IMR-90 (cell line): ENCODE measurements at regions not wholly inside any gene's neighbourhood (a gene's known extent, or its start where the extent isn't known, plus 50 kb on each side); places are given as distances from the start of the nearest gene placed in this dataset.

ENCODE experiments used
- POLR2A ChIP-seq: IDR thresholded peaks from 2 replicates; pipeline ENCODE4 v1.6.1; 2012; ENCODE audit warnings: mild to moderate bottlenecking, low read depth, low read length
- RAD21 ChIP-seq: IDR thresholded peaks from 2 replicates; pipeline ENCODE4 v1.6.1; 2012; ENCODE audit warnings: low read length, improper control_type of control experiment
- TF ChIP-seq, protein P1 (sequence below): conservative IDR thresholded peaks from 2 replicates; pipeline ENCODE4 v1.5.1; 2012; ENCODE audit warnings: mild to moderate bottlenecking, low read depth, low read length, improper control_type of control experiment

GRCh38 chr9:80326105-80326504 is 754.3 kb downstream of the TLE4 start:
- TF ChIP-seq RAD21 (no peak), POLR2A (no peak)
- TF ChIP-seq, protein P1, sequence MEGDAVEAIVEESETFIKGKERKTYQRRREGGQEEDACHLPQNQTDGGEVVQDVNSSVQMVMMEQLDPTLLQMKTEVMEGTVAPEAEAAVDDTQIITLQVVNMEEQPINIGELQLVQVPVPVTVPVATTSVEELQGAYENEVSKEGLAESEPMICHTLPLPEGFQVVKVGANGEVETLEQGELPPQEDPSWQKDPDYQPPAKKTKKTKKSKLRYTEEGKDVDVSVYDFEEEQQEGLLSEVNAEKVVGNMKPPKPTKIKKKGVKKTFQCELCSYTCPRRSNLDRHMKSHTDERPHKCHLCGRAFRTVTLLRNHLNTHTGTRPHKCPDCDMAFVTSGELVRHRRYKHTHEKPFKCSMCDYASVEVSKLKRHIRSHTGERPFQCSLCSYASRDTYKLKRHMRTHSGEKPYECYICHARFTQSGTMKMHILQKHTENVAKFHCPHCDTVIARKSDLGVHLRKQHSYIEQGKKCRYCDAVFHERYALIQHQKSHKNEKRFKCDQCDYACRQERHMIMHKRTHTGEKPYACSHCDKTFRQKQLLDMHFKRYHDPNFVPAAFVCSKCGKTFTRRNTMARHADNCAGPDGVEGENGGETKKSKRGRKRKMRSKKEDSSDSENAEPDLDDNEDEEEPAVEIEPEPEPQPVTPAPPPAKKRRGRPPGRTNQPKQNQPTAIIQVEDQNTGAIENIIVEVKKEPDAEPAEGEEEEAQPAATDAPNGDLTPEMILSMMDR = no peak
